Cerebellar nuclear complex (tissue), 1 donor: ENCODE measurements at regions not wholly inside any gene's neighbourhood (a gene's known extent, or its start where the extent isn't known, plus 50 kb on each side); places are given as distances from the start of the nearest gene placed in this dataset.
"Not testable (repeated sequence)": the region's sequence is repeated elsewhere in the genome, so short reads cannot be mapped to it uniquely, and the experiment has no call there.

ENCODE experiments used
- DNase-seq, 2 experiments: peaks; one replicate each; lab custom pipeline; 2025; lab: John Stamatoyannopoulos, UW

- DNase-seq: no peak
Measured at GRCh38 chr1:18561967-18562366, 68.7 kb upstream of the PAX7 start.

GRCh38 chr1:18564676-18565075 is 66.0 kb upstream of the PAX7 start:
- no peak for DNase-seq

GRCh38 chr1:18565321-18565720 is 65.3 kb upstream of the PAX7 start:
- DNase-seq: no peak

GRCh38 chr1:18568489-18568888 is 62.2 kb upstream of the PAX7 start:
- DNase-seq: no peak

GRCh38 chr1:18569251-18569650 is 61.4 kb upstream of the PAX7 start:
- peak in 1 of 2 experiments; percentile 26 for DNase-seq

GRCh38 chr1:18569811-18570545 is 60.7 kb upstream of the PAX7 start:
- no peak for DNase-seq

GRCh38 chr1:18571275-18571674 is 59.4 kb upstream of the PAX7 start:
- DNase-seq: no peak

- peak; percentile 45 to 63 for DNase-seq
Measured at GRCh38 chr1:18572022-18572880, 58.4 kb upstream of the PAX7 start.

- no peak for DNase-seq
Measured at GRCh38 chr1:18573170-18573569, 57.5 kb upstream of the PAX7 start.

GRCh38 chr1:18574754-18575153 is 55.9 kb upstream of the PAX7 start:
- DNase-seq: no peak

GRCh38 chr1:18575620-18576019 is 55.0 kb upstream of the PAX7 start:
- DNase-seq: peak in 1 of 2 experiments; percentile 39

- no peak for DNase-seq
Measured at GRCh38 chr1:18578271-18578670, 52.4 kb upstream of the PAX7 start.

GRCh38 chr1:18579267-18579666 is 51.4 kb upstream of the PAX7 start:
- not testable (repeated sequence) for DNase-seq

- DNase-seq: no peak
Measured at GRCh38 chr1:18580047-18580446, 50.6 kb upstream of the PAX7 start.

GRCh38 chr1:18580691-18581419 is 49.8 kb upstream of the PAX7 start:
- peak; percentile 44 to 84 for DNase-seq
